CD4-positive, alpha-beta T cell (primary cell): ENCODE measurements at regions not wholly inside any gene's neighbourhood (a gene's known extent, or its start where the extent isn't known, plus 50 kb on each side); places are given as distances from the start of the nearest gene placed in this dataset.

Source experiments
- ATAC-seq: fragments of 200-7000 bp; cut with Tn5 transposase; one replicate; pipeline ENCODE4 v1.10.0; 2022; ENCODE audit warnings: mild to moderate bottlenecking; ENCODE audit not compliant: poor library complexity
- CTCF ChIA-PET: fragments of 350-600 bp; sonication (Branson Sonifier 250); formaldehyde crosslinking; loops from one replicate; lab custom pipeline; 2021; ENCODE audit warnings: antibody characterized with exemption, inconsistent platforms; lab: Charles Lee
- POLR2A ChIA-PET: fragments of 350-600 bp; sonication (Branson Sonifier 250); formaldehyde crosslinking; loops from one replicate; lab custom pipeline; 2021; ENCODE audit warnings: antibody characterized with exemption, inconsistent platforms; lab: Charles Lee
- DNase-seq, 14 experiments: peaks; one replicate each; pipeline ENCODE4 v3.0.0-alpha.2; 2013 to 2020; ENCODE audit warnings: mixed read lengths in 2 of 14
- H3K27ac ChIP-seq, 2 donors: one replicate each; pipeline versions ENCODE4 v1.5.1 to v1.7.0; 2013; ENCODE audit warnings: low read length in 2 of 2, low read depth in 1 of 2, mild to moderate bottlenecking in 1 of 2
- H3K27me3 ChIP-seq, 2 experiments: 1 replicate in 1 of 2; 2 replicates in 1 of 2; pipeline versions ENCODE4 v1.6.1 to v1.7.0; 2013; ENCODE audit warnings: low read length in 2 of 2, control low read depth in 1 of 2, mild to moderate bottlenecking in 1 of 2, moderate library complexity in 1 of 2; ENCODE audit not compliant: insufficient read depth in 2 of 2, control insufficient read depth in 1 of 2
- H3K36me3 ChIP-seq: one replicate; pipeline ENCODE4 v1.6.1; 2013; ENCODE audit warnings: low read length, control low read depth; ENCODE audit not compliant: insufficient read depth
- H3K4me1 ChIP-seq: one replicate; pipeline ENCODE4 v1.6.1; 2013; ENCODE audit warnings: low read length, control low read depth; ENCODE audit not compliant: insufficient read depth
- H3K4me3 ChIP-seq: one replicate; pipeline ENCODE4 v1.5.1; 2013; ENCODE audit warnings: mild to moderate bottlenecking, low read length, moderate library complexity
- H3K9me3 ChIP-seq, 2 experiments: 1 replicate in 1 of 2; 2 replicates in 1 of 2; pipeline versions ENCODE4 v1.6.1 to v1.7.0; 2013; ENCODE audit warnings: low read length in 2 of 2, mild to moderate bottlenecking in 2 of 2, control low read depth in 1 of 2, moderate library complexity in 1 of 2; ENCODE audit not compliant: control insufficient read depth in 1 of 2, insufficient read depth in 1 of 2
- H3K27ac Mint-ChIP-seq: one replicate; pipeline ENCODE4 v1.8.0; 2020; ENCODE audit warnings: mixed read lengths
- H3K27me3 Mint-ChIP-seq: one replicate; pipeline ENCODE4 v1.8.0; 2021; ENCODE audit warnings: mixed read lengths
- H3K36me3 Mint-ChIP-seq: one replicate; pipeline ENCODE4 v1.8.0; 2021; ENCODE audit warnings: low read depth, mixed read lengths
- H3K4me1 Mint-ChIP-seq: one replicate; pipeline ENCODE4 v1.8.0; 2021; ENCODE audit warnings: low read depth, mixed read lengths
- H3K4me3 Mint-ChIP-seq: one replicate; pipeline ENCODE4 v1.8.0; 2020; ENCODE audit warnings: mild to moderate bottlenecking, mixed read lengths
- H3K9me3 Mint-ChIP-seq: one replicate; pipeline ENCODE4 v1.8.0; 2020; ENCODE audit warnings: mixed read lengths
- CTCF ChIP-seq: fragments of 200-600 bp; IDR thresholded peaks from one replicate; pipeline ENCODE4 v1.8.0; 2022; ENCODE audit warnings: antibody characterized with exemption, mild to moderate bottlenecking
- intact Hi-C, 2 experiments: fragments of 100-400 bp; cut with DNase I in 1 of 2; cut with micrococcal nuclease in 1 of 2; formaldehyde crosslinking; loops; one replicate each; pipeline versions ENCODE4 v1.15.1 to v1.9.0; 2023 to 2025; cut with DNase I, micrococcal nuclease

DNA sequence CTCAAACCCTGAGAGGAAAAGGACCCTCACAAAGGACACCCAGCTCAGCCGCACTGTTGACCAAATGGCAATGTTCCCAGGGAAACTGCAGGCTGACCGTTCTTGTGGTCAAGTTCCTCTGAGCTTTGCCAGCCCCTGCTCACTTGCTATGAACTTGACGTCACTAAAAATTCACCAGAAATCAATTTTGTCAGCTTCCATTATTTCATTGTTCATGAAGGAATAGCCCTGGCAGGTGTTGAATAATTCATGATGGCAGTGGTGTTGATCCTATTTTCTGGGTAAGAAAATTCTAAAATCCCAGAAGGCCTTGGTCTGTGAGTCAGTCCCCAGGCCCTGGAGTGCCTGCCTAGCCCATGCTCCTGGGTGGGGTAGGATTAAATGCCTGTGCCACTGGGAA lies 318.9 kb downstream of the ZNF326 start:
- Histone ChIP-seq H3K9me3 (peaks cover 0 to 4% of the 10 kb centered on the region in 2 experiments), H3K27me3 (no peaks in the 10 kb centered on the region), H3K36me3 (no peaks in the 10 kb centered on the region), H3K4me3 (no peak overlapping the region), H3K27ac (no peak overlapping the region), H3K4me1 (no peaks in the 10 kb centered on the region)
- H3K27me3 Mint-ChIP-seq = no peaks in the 10 kb centered on the region
- DNase-seq (no peak), ATAC-seq (no peak)
- no peaks in the 10 kb centered on the region for H3K9me3 Mint-ChIP-seq
- no peak overlapping the region for H3K27ac Mint-ChIP-seq
- intact Hi-C loops = no loop called here
- H3K4me3 Mint-ChIP-seq = no peak overlapping the region
- no peaks in the 10 kb centered on the region for H3K4me1 Mint-ChIP-seq
- no peak for TF ChIP-seq CTCF
- POLR2A ChIA-PET = no interaction called here
- H3K36me3 Mint-ChIP-seq = no peaks in the 10 kb centered on the region
- CTCF ChIA-PET = no interaction called here

DNA sequence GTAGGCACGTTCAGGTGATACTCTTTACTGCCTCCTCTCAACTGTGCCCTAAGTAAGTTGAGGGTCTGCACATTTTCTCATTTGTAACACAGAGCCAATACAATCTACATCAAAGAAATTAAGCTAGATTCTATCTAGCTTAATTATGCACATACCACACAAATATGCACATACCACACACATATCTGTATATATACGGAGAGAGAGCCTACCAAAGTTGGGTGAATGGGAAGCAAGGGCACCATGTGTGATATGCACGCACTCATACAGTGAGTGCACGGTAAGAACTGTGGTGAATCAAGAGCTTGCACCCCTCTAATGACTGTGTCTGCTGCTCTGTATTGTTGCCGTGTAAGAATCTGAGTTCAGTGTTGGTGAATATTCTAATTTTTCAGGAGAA lies 314.9 kb downstream of the ZNF326 start:
- no peaks in the 10 kb centered on the region for H3K4me1 Mint-ChIP-seq
- peaks cover 2% of the 10 kb centered on the region for H3K9me3 Mint-ChIP-seq
- H3K36me3 Mint-ChIP-seq = no peaks in the 10 kb centered on the region

GRCh38 chr1:90308421-90308820 lies 313.5 kb downstream of the ZNF326 start:
- ATAC-seq (no peak), DNase-seq (no peak)
- intact Hi-C loops = no loop called here
- no peak for TF ChIP-seq CTCF
- POLR2A ChIA-PET = no interaction called here
- Mint-ChIP-seq H3K4me1 (no peaks in the 10 kb centered on the region), H3K9me3 (peaks cover 2% of the 10 kb centered on the region), H3K36me3 (no peaks in the 10 kb centered on the region), H3K27me3 (no peaks in the 10 kb centered on the region), H3K4me3 (no peak overlapping the region), H3K27ac (no peak overlapping the region)
- Histone ChIP-seq H3K9me3 (peaks cover 0 to 4% of the 10 kb centered on the region in 2 experiments), H3K4me1 (no peaks in the 10 kb centered on the region), H3K36me3 (no peaks in the 10 kb centered on the region), H3K4me3 (no peak overlapping the region), H3K27me3 (no peaks in the 10 kb centered on the region), H3K27ac (no peak overlapping the region)
- CTCF ChIA-PET = no interaction called here

More for the DNA sequence above, 314.9 kb downstream of the ZNF326 start:
- intact Hi-C loops = no loop called here
- Histone ChIP-seq H3K27me3 (no peaks in the 10 kb centered on the region), H3K36me3 (no peaks in the 10 kb centered on the region), H3K9me3 (peaks cover 0 to 4% of the 10 kb centered on the region in 2 experiments), H3K4me3 (no peak overlapping the region), H3K27ac (no peak overlapping the region), H3K4me1 (no peaks in the 10 kb centered on the region)
- no peak for DNase-seq
- POLR2A ChIA-PET = no interaction called here
- no peak overlapping the region for H3K4me3 Mint-ChIP-seq
- H3K27ac Mint-ChIP-seq = no peak overlapping the region
- no peaks in the 10 kb centered on the region for H3K27me3 Mint-ChIP-seq
- CTCF ChIA-PET = no interaction called here
- ATAC-seq = no peak
- TF ChIP-seq CTCF = no peak
